MM.1S (cell line): ENCODE measurements at regions not wholly inside any gene's neighbourhood (a gene's known extent, or its start where the extent isn't known, plus 50 kb on each side); places are given as distances from the start of the nearest gene placed in this dataset.

ENCODE experiments used
- DNase-seq: peaks from one replicate; pipeline ENCODE4 v3.0.0-alpha.2; 2015
- H2AFZ ChIP-seq: fragments of 300-600 bp; sonication (generic); 2 replicates; pipeline ENCODE4 v1.6.0; 2016; ENCODE audit warnings: antibody characterized with exemption, low read length
- H3F3A ChIP-seq: fragments of 300-600 bp; sonication (generic); 2 replicates; pipeline ENCODE4 v1.6.1; 2016; ENCODE audit warnings: mild to moderate bottlenecking, antibody characterized with exemption, low read length, moderate library complexity, mixed read lengths; ENCODE audit not compliant: insufficient read depth
- H3K27ac ChIP-seq: fragments of 300-600 bp; sonication (generic); 2 replicates; pipeline ENCODE4 v1.5.1; 2016; ENCODE audit warnings: mild to moderate bottlenecking, low read length
- H3K27me3 ChIP-seq: fragments of 300-600 bp; sonication (generic); replicated peaks from 2 replicates; pipeline ENCODE4 v1.6.0; 2016; ENCODE audit warnings: low read length; ENCODE audit not compliant: insufficient read depth
- H3K36me3 ChIP-seq: fragments of 300-600 bp; sonication (generic); replicated peaks from 2 replicates; pipeline ENCODE4 v1.6.1; 2016; ENCODE audit warnings: mild to moderate bottlenecking, low read length, mixed read lengths; ENCODE audit not compliant: insufficient read depth
- H3K4me1 ChIP-seq: fragments of 300-600 bp; sonication (generic); 2 replicates; pipeline ENCODE4 v1.6.1; 2016; ENCODE audit warnings: low read length, mixed read lengths
- H3K4me2 ChIP-seq: fragments of 300-600 bp; sonication (generic); 2 replicates; pipeline ENCODE4 v1.6.0; 2016; ENCODE audit warnings: low read depth, low read length
- H3K4me3 ChIP-seq: fragments of 300-600 bp; sonication (generic); 2 replicates; pipeline ENCODE4 v1.5.1; 2016; ENCODE audit warnings: low read length, mixed read lengths
- H3K79me2 ChIP-seq: fragments of 300-600 bp; sonication (generic); 2 replicates; pipeline ENCODE4 v1.6.1; 2016; ENCODE audit warnings: mixed run types, low read length, mixed read lengths
- H3K9ac ChIP-seq: fragments of 300-600 bp; sonication (generic); 2 replicates; pipeline ENCODE4 v1.6.1; 2016; ENCODE audit warnings: low read length, mixed read lengths
- H3K9me2 ChIP-seq: fragments of 300-600 bp; sonication (generic); replicated peaks from 2 replicates; pipeline ENCODE4 v1.6.1; 2016; ENCODE audit warnings: mild to moderate bottlenecking, low read length, mixed read lengths; ENCODE audit not compliant: insufficient read depth
- H3K9me3 ChIP-seq: fragments of 300-600 bp; sonication (generic); replicated peaks from 2 replicates; pipeline ENCODE4 v1.6.1; 2016; ENCODE audit warnings: mild to moderate bottlenecking, low read length, mixed read lengths; ENCODE audit not compliant: insufficient read depth
- H4K20me1 ChIP-seq: fragments of 300-600 bp; sonication (generic); 2 replicates; pipeline ENCODE4 v1.6.1; 2016; ENCODE audit warnings: mild to moderate bottlenecking, low read length, moderate library complexity, mixed read lengths; ENCODE audit not compliant: insufficient read depth
- EZH2 ChIP-seq: fragments of 300-600 bp; sonication (generic); optimal IDR thresholded peaks from 2 replicates; pipeline ENCODE3; 2017; ENCODE audit warnings: low read depth, mild to moderate bottlenecking, antibody characterized with exemption, low read length, mixed read lengths
- EZH2phosphoT487 ChIP-seq: fragments of 300-600 bp; sonication (generic); IDR thresholded peaks from 2 replicates; pipeline ENCODE4 v1.6.1; 2018; ENCODE audit warnings: antibody characterized with exemption, low read length
- TF ChIP-seq, protein P1 (sequence below): fragments of 300-600 bp; sonication (generic); IDR thresholded peaks from 2 replicates; pipeline ENCODE4 v1.5.1; 2016; ENCODE audit warnings: antibody characterized with exemption, low read length, mixed read lengths

- Histone ChIP-seq H2AFZ (no peak overlapping the region), H3K4me1 (no peaks in the 10 kb centered on the region), H3K79me2 (no peaks in the 10 kb centered on the region), H4K20me1 (no peaks in the 10 kb centered on the region), H3K27me3 (no peaks in the 10 kb centered on the region), H3K9me3 (no peaks in the 10 kb centered on the region), H3K9ac (no peak overlapping the region), H3K4me3 (no peak overlapping the region), H3K4me2 (no peak overlapping the region), H3F3A (no peaks in the 10 kb centered on the region), H3K9me2 (no peaks in the 10 kb centered on the region), H3K27ac (no peak overlapping the region), H3K36me3 (no peaks in the 10 kb centered on the region)
- TF ChIP-seq, protein P1, sequence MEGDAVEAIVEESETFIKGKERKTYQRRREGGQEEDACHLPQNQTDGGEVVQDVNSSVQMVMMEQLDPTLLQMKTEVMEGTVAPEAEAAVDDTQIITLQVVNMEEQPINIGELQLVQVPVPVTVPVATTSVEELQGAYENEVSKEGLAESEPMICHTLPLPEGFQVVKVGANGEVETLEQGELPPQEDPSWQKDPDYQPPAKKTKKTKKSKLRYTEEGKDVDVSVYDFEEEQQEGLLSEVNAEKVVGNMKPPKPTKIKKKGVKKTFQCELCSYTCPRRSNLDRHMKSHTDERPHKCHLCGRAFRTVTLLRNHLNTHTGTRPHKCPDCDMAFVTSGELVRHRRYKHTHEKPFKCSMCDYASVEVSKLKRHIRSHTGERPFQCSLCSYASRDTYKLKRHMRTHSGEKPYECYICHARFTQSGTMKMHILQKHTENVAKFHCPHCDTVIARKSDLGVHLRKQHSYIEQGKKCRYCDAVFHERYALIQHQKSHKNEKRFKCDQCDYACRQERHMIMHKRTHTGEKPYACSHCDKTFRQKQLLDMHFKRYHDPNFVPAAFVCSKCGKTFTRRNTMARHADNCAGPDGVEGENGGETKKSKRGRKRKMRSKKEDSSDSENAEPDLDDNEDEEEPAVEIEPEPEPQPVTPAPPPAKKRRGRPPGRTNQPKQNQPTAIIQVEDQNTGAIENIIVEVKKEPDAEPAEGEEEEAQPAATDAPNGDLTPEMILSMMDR: no peak
- TF ChIP-seq EZH2phosphoT487 (no peak), EZH2 (no peak)
- DNase-seq: no peak
Observed at GRCh38 chr4:166311169-166311568, 438.1 kb downstream of the TLL1 start.

DNA sequence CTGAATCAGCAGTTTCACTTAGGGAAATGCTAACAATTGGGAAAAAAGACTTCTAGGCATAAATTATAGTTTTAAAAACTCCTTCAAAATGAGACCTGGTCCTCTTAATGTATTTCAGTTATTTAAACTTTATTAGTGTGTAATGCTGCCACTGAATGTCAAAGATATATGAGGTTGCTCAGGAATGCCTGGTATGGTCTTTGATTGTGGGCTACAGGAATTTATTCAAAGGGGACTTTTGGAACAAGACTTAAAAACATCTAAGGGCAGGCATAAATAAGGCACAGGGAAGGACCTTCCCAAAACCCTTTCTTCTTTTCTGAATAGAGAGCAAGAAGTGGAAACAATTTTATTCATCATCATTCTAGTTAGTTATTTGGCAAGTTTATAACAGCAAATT, 439.1 kb downstream of the TLL1 start:
- Histone ChIP-seq H3K9me3 (no peaks in the 10 kb centered on the region), H3K4me1 (no peaks in the 10 kb centered on the region), H3K9me2 (no peaks in the 10 kb centered on the region), H3K79me2 (no peaks in the 10 kb centered on the region), H3K9ac (no peak overlapping the region), H3K27ac (no peak overlapping the region), H3K36me3 (no peaks in the 10 kb centered on the region), H3K4me2 (no peak overlapping the region), H4K20me1 (no peaks in the 10 kb centered on the region), H2AFZ (no peak overlapping the region), H3F3A (no peaks in the 10 kb centered on the region), H3K4me3 (no peak overlapping the region), H3K27me3 (no peaks in the 10 kb centered on the region)
- DNase-seq: no peak
- no peak for TF ChIP-seq EZH2
- TF ChIP-seq, protein P1: no peak

DNA sequence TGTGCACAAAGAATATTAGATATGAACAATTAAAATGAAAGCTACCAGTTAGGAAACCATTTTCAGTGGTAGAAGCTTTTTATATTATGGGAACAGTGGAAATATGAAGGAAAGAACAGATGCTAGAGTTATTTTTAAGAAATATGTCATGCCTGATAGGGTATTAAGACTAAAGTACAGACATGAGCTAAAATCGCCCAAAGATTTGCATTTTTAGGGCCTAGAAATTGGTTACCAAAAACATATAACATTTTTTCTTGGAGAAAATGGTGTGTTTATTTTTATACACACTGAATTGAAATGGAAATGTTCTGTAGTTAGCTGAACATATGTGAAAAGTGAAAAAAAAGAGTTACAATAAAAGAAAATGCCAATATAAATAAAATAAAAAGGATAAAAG, 441.9 kb downstream of the TLL1 start:
- no peaks in the 10 kb centered on the region for H3K9me2 ChIP-seq
- H3K4me3 ChIP-seq: no peak overlapping the region
- no peak for TF ChIP-seq EZH2phosphoT487
- TF ChIP-seq, protein P1: no peak
- TF ChIP-seq EZH2: no peak
- H3K27me3 ChIP-seq: no peaks in the 10 kb centered on the region
- no peak overlapping the region for H3K9ac ChIP-seq
- no peaks in the 10 kb centered on the region for H3K9me3 ChIP-seq
- H4K20me1 ChIP-seq: no peaks in the 10 kb centered on the region
- no peaks in the 10 kb centered on the region for H3K79me2 ChIP-seq
- H3K4me1 ChIP-seq: no peaks in the 10 kb centered on the region
- H3F3A ChIP-seq: no peaks in the 10 kb centered on the region
- H3K27ac ChIP-seq: no peak overlapping the region
- no peak overlapping the region for H3K4me2 ChIP-seq
- H3K36me3 ChIP-seq: no peaks in the 10 kb centered on the region
- DNase-seq: no peak
- no peak overlapping the region for H2AFZ ChIP-seq
